OCI-LY3 (cell line): ENCODE measurements at regions not wholly inside any gene's neighbourhood (a gene's known extent, or its start where the extent isn't known, plus 50 kb on each side); places are given as distances from the start of the nearest gene placed in this dataset.

ENCODE experiments used
- H2AFZ ChIP-seq: fragments of 200-600, 300-600 bp; shearing (Covaris generic); 2 replicates; pipeline ENCODE4 v1.6.0; 2014; ENCODE audit warnings: antibody characterized with exemption, low read depth, low read length
- H3K27ac ChIP-seq: fragments of 200-600, 300-600 bp; sonication (generic); 2 replicates; pipeline ENCODE4 v1.5.1; 2014; ENCODE audit warnings: mild to moderate bottlenecking, low read length, moderate library complexity, mixed read lengths
- H3K27me3 ChIP-seq: fragments of 200-600, 300-600 bp; sonication (generic); 2 replicates; pipeline ENCODE4 v1.6.1; 2014; ENCODE audit warnings: low read depth, low read length, mixed read lengths
- H3K36me3 ChIP-seq: fragments of 200-600, 300-600 bp; sonication (generic); replicated peaks from 2 replicates; pipeline ENCODE3; 2014; ENCODE audit warnings: low read depth, low read length, mixed read lengths
- H3K4me1 ChIP-seq: fragments of 300-600, 200-600 bp; sonication (generic); 2 replicates; pipeline ENCODE4 v1.6.1; 2014; ENCODE audit warnings: low read length, mixed read lengths
- H3K4me2 ChIP-seq: fragments of 200-600, 300-600 bp; sonication (generic); 2 replicates; pipeline ENCODE4 v1.6.1; 2014; ENCODE audit warnings: low read length, mixed read lengths
- H3K4me3 ChIP-seq: fragments of 300-600, 200-600 bp; sonication (generic); 2 replicates; pipeline ENCODE4 v1.5.1; 2014; ENCODE audit warnings: antibody characterized with exemption, mild to moderate bottlenecking, low read length, moderate library complexity
- H3K79me2 ChIP-seq: fragments of 300-600, 200-600 bp; shearing (Covaris generic); 2 replicates; pipeline ENCODE4 v1.6.1; 2014; ENCODE audit warnings: mild to moderate bottlenecking, low read length, mixed read lengths
- H3K9ac ChIP-seq: fragments of 300-600, 200-600 bp; shearing (Covaris generic); 2 replicates; pipeline ENCODE4 v1.6.0; 2014; ENCODE audit warnings: mild to moderate bottlenecking, low read length, moderate library complexity
- H3K9me3 ChIP-seq: fragments of 200-600, 300-600 bp; shearing (Covaris generic); 2 replicates; pipeline ENCODE4 v1.6.1; 2014; ENCODE audit warnings: low read length, mixed read lengths; ENCODE audit not compliant: insufficient read depth
- H4K20me1 ChIP-seq: fragments of 200-600, 300-600 bp; sonication (generic); 2 replicates; pipeline ENCODE4 v1.6.1; 2016; ENCODE audit warnings: low read length, mixed read lengths; ENCODE audit not compliant: insufficient read depth
- EZH2phosphoT487 ChIP-seq: fragments of 200-600 bp; shearing (Covaris generic); IDR thresholded peaks from 2 replicates; pipeline ENCODE4 v1.6.1; 2018; ENCODE audit warnings: antibody characterized with exemption, mixed run types, low read depth
- TF ChIP-seq, protein P1 (sequence below): fragments of 200-600, 300-600 bp; sonication (generic); IDR thresholded peaks from 2 replicates; pipeline ENCODE4 v1.5.1; 2014; ENCODE audit warnings: antibody characterized with exemption, low read length, low read depth

DNA sequence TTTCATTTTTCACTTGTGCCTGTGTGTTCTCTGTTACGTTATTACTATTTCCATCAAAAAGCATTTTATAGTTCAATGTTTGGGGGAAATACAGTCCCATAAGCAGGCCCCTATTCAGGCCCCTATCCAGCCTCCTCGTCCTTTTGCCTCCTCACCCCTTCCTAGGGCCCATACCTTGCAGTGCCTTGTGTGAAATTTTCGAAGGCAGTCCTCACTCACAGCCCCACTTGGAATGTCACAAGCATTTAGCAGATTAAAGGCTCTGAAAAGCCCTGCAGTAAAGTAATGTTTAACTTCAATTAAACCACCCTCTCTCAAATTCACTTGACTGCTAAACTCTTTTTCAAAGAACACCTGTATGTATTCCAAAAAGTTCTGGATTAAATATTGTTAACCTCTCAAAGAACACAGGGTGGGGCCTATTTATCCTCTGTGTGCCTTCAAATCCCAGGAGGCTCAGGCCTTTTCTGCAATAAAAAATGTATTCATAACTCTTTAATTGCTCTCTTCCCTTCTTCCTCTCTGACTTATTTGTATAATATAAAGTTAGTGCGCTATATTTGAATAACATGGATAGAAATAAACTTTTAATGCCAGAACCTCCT is 202.5 kb downstream of the FOXA2 start:
- H3K4me2 ChIP-seq: no peak overlapping the region
- H3K27ac ChIP-seq: no peak overlapping the region

DNA sequence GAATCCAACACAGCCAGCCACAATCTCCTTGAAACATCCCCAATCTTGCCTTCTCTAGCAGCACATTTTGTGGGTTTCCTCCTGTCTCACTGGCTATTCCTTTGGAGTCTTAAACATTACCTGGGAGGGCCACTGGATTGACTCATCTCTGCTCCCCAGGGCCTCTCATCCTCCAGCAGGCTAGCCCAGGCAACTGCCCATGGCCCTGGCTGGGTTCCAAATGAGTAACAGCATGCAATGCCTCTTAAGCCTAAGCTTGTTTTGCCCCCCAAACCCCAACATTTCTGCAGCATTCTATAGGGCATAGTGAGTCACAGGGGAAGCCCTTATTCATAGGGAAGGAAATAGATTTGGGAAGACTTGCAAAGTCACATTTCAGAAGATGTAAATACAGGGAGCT is 204.9 kb downstream of the FOXA2 start:
- no peaks in the 10 kb centered on the region for H3K36me3 ChIP-seq
- H3K9me3 ChIP-seq: no peaks in the 10 kb centered on the region
- no peaks in the 10 kb centered on the region for H4K20me1 ChIP-seq
- H2AFZ ChIP-seq: no peak overlapping the region
- H3K9ac ChIP-seq: no peak overlapping the region
- H3K27ac ChIP-seq: no peak overlapping the region
- H3K27me3 ChIP-seq: no peaks in the 10 kb centered on the region
- no peaks in the 10 kb centered on the region for H3K79me2 ChIP-seq
- TF ChIP-seq EZH2phosphoT487: no peak
- TF ChIP-seq, protein P1, sequence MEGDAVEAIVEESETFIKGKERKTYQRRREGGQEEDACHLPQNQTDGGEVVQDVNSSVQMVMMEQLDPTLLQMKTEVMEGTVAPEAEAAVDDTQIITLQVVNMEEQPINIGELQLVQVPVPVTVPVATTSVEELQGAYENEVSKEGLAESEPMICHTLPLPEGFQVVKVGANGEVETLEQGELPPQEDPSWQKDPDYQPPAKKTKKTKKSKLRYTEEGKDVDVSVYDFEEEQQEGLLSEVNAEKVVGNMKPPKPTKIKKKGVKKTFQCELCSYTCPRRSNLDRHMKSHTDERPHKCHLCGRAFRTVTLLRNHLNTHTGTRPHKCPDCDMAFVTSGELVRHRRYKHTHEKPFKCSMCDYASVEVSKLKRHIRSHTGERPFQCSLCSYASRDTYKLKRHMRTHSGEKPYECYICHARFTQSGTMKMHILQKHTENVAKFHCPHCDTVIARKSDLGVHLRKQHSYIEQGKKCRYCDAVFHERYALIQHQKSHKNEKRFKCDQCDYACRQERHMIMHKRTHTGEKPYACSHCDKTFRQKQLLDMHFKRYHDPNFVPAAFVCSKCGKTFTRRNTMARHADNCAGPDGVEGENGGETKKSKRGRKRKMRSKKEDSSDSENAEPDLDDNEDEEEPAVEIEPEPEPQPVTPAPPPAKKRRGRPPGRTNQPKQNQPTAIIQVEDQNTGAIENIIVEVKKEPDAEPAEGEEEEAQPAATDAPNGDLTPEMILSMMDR: no peak
- H3K4me2 ChIP-seq: no peak overlapping the region
- H3K4me3 ChIP-seq: no peak overlapping the region
- H3K4me1 ChIP-seq: no peaks in the 10 kb centered on the region

More for the DNA sequence above, 202.5 kb downstream of the FOXA2 start:
- Histone ChIP-seq H3K4me1 (no peaks in the 10 kb centered on the region), H3K27me3 (0 out of 2 replicates have a peak, but pooled peaks cover 4% of the 10 kb centered on the region), H2AFZ (no peak overlapping the region), H3K36me3 (no peaks in the 10 kb centered on the region), H3K4me3 (no peak overlapping the region), H3K79me2 (no peaks in the 10 kb centered on the region), H3K9me3 (no peaks in the 10 kb centered on the region), H4K20me1 (no peaks in the 10 kb centered on the region), H3K9ac (no peak overlapping the region)
- TF ChIP-seq, protein P1: no peak
- TF ChIP-seq EZH2phosphoT487: no peak

DNA sequence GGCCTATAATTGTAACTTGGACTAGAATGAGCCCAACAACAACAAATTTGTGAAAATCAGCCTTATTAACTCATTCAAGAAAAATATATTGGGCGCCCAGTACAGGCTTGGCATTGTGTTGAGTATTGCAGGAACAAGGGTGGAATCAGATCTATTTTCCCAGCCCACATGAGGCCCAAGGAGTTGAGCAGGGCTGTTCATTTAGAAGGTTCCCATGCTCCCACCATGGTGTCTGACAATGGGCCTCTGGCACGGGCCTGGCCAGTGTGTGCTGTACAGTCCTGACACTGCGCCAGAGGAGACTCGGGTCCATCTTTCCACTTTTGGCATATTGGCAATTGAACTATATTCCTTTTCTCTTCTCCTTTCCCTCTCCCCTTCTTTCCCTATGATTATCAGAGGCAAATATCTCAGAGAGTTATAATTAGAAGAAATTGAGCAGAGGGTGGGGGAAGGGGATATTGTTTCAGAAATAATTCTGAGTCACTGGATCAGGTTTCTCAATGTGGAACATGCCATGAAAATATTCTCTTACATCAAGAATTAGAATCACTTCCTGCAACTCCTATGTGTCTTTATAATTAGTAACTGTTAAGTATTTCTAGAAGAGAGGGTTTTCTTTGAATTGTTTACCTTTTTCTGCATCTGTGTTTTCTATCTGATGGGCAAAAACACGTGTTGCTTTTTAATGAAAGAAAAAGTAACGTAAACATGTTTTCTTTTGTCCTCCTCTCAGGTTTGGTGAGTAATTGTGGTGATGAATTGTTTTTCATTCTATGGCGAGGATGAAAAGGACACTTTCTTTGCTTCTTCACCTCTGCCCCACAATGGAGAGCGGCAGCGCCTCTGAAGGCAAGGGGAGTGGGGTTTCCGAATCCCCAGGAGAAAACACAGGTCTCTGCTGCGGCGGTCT is 209.4 kb downstream of the FOXA2 start:
- Histone ChIP-seq H3K4me1 (no peaks in the 10 kb centered on the region), H3K4me3 (no peak overlapping the region), H3K27me3 (0 out of 2 replicates have a peak, but pooled peaks cover 3% of the 10 kb centered on the region), H3K4me2 (no peak overlapping the region), H3K36me3 (no peaks in the 10 kb centered on the region), H3K9ac (no peak overlapping the region), H3K79me2 (no peaks in the 10 kb centered on the region), H4K20me1 (no peaks in the 10 kb centered on the region), H3K27ac (no peak overlapping the region), H2AFZ (no peak overlapping the region), H3K9me3 (no peaks in the 10 kb centered on the region)
- TF ChIP-seq EZH2phosphoT487: no peak
- TF ChIP-seq, protein P1: no peak

GRCh38 chr20:22374066-22374465 is 210.3 kb downstream of the FOXA2 start:
- H3K4me3 ChIP-seq: no peak overlapping the region
- no peak overlapping the region for H3K4me2 ChIP-seq
- H3K36me3 ChIP-seq: no peaks in the 10 kb centered on the region
- H3K27me3 ChIP-seq: 0 out of 2 replicates have a peak, but pooled peaks cover 3% of the 10 kb centered on the region
- no peaks in the 10 kb centered on the region for H3K79me2 ChIP-seq
- no peak overlapping the region for H3K27ac ChIP-seq
- TF ChIP-seq EZH2phosphoT487: no peak
- TF ChIP-seq, protein P1: no peak
- no peak overlapping the region for H2AFZ ChIP-seq
- no peaks in the 10 kb centered on the region for H3K9me3 ChIP-seq
- no peaks in the 10 kb centered on the region for H3K4me1 ChIP-seq
- H3K9ac ChIP-seq: no peak overlapping the region
- no peaks in the 10 kb centered on the region for H4K20me1 ChIP-seq
